Stomach (tissue), 4 donors: ENCODE measurements at regions not wholly inside any gene's neighbourhood (a gene's known extent, or its start where the extent isn't known, plus 50 kb on each side); places are given as distances from the start of the nearest gene placed in this dataset.

Experiments
- POLR2A ChIP-seq, 4 donors: fragments of 450-650 bp; IDR thresholded peaks; one replicate each; pipeline ENCODE4 v1.6.1; 2016; ENCODE audit warnings: antibody characterized with exemption in 4 of 4, control low read depth in 2 of 4, mild to moderate bottlenecking in 1 of 4, moderate library complexity in 1 of 4
- TF ChIP-seq, protein P1 (sequence below), 7 experiments: fragments of 450-650 bp in 4 of 7; fragments of 200-600 bp in 3 of 7; sonication (generic) in 3 of 7; IDR thresholded peaks; one replicate each; pipeline ENCODE4 v1.5.1; 2016 to 2019; ENCODE audit warnings: antibody characterized with exemption in 7 of 7, control low read depth in 2 of 7, mild to moderate bottlenecking in 1 of 7

DNA sequence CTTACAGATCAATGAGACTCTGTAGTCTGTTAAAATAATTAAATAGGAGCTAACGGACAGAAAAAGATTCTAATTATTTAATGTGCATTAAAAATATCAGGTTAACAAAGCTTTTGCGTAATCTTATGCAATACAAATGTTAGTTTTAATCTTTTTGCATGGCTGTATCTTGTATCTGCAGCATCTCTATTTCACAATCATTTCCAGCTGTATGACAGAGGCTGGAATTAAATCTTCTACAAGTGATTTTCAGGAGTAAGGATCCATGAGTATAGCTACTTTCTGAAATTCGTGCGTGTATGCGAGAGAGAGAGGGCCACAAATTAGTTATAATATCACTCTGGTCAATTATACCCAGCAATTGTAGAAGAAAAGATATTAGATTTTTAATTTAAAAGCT lies 1446.8 kb downstream of the NCAM2 start:
- TF ChIP-seq, protein P1, sequence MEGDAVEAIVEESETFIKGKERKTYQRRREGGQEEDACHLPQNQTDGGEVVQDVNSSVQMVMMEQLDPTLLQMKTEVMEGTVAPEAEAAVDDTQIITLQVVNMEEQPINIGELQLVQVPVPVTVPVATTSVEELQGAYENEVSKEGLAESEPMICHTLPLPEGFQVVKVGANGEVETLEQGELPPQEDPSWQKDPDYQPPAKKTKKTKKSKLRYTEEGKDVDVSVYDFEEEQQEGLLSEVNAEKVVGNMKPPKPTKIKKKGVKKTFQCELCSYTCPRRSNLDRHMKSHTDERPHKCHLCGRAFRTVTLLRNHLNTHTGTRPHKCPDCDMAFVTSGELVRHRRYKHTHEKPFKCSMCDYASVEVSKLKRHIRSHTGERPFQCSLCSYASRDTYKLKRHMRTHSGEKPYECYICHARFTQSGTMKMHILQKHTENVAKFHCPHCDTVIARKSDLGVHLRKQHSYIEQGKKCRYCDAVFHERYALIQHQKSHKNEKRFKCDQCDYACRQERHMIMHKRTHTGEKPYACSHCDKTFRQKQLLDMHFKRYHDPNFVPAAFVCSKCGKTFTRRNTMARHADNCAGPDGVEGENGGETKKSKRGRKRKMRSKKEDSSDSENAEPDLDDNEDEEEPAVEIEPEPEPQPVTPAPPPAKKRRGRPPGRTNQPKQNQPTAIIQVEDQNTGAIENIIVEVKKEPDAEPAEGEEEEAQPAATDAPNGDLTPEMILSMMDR (IDR thresholded peaks at IDR 0.05): no peak
- no peak for TF ChIP-seq POLR2A (IDR thresholded peaks at IDR 0.05)
